Iris pigment epithelial cell (primary cell): ENCODE measurements at regions not wholly inside any gene's neighbourhood (a gene's known extent, or its start where the extent isn't known, plus 50 kb on each side); places are given as distances from the start of the nearest gene placed in this dataset.
A peak's percentile ranks its signal among the peaks of the same experiment; 100 is the strongest.
"Not testable (repeated sequence)": the region's sequence is repeated elsewhere in the genome, so short reads cannot be mapped to it uniquely, and the experiment has no call there.

ENCODE experiments used
- DNase-seq: peaks from one replicate; pipeline ENCODE4 v3.0.0-alpha.2; 2011; ENCODE audit warnings: low read depth

DNA sequence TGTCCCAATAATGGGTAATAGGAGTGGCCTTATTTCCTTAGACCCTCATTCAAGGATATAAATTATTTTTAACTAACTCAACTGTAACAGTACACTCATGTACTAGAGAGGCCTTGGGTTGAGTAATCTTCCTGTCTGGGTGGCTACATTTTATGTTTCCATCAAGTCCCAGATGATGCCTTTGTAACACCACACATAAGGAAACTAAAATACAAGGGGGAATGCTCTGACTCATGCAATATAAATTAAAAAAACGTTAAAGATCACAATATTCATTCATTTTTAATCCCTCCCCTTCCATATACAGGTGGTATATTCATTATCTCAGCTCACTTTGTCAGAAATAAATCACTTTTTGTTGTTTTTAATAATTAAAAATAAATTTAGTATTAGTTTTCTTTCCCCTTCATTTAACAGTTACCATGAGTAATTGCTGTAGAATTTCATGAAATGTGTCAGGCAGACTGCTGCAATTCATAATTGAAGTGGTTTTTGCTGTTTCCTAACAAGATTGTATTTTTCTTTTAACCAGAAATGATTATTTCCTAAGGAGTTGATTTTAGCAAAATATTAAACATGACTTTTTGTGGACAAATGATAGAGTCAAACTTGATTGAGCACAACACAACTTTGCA lies 1403.6 kb downstream of the SUCLG1 start:
- DNase-seq = peak; percentile 93

DNA sequence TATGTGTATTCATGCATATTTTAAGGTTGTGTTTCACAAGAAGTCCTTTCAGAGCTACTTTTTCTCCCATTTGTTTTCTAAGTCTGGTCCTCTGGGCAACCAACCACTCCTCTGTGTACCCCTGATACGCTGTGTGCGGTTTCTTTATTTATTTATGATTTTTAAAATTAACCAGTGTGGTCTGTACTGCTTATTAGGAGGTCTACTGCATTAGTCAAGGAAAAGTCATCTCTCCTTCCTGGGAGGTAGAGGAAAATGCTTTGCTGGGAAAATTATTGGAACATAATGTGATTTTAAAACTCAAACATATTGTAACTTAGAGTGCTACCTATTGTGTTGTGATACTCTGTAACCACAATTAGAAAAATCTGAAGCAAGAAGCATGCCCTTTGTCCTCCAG lies 1404.3 kb downstream of the SUCLG1 start:
- DNase-seq = peak; percentile 51

DNA sequence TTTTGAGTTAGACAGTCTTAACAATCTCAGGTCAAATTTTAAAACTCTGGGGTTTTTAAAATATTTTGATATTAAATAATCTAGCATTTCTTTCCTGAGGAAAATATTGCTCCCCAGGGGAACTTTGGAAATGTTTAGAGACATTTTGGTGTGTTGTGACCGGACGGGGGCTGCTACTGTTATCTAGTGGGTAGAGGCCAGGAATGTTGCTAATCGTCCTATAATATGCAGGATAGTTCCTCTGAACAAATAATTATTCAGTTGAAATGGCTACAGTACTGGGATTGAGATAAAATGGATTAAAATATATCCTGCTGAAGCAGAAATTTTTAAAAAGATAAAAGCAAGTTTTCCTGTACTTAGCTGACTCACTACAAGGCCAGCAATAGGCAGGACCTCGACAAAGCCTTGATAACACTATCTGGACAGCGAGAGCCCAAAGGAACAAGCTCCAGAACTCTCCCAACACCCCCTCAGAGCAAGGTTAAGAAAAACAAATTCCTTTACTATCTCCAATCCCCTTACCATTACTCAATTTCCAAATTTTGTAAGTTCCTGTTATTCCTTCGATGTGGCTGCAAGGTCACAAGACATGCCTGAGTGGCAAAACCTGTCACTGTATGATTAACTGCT lies 1407.4 kb downstream of the SUCLG1 start:
- peak; percentile 22 for DNase-seq

DNA sequence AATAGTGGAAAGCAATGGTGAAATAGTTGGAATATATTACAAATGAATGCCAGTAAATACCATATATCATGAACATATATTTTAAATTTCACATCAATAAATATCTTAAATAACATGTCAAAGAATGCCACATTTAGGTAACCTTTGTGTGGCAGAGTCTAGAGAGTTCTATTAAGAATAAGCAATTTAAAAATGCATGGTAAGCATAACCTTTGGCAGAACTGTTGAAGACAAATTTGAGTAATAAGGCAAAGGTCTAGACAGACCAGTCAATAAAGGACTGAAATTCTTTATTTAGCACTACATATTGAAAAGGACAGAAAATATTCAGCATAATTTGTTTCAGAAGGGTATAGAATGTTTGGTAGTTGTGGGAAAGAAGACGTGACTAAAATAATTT lies 1417.0 kb downstream of the SUCLG1 start:
- DNase-seq = no peak

DNA sequence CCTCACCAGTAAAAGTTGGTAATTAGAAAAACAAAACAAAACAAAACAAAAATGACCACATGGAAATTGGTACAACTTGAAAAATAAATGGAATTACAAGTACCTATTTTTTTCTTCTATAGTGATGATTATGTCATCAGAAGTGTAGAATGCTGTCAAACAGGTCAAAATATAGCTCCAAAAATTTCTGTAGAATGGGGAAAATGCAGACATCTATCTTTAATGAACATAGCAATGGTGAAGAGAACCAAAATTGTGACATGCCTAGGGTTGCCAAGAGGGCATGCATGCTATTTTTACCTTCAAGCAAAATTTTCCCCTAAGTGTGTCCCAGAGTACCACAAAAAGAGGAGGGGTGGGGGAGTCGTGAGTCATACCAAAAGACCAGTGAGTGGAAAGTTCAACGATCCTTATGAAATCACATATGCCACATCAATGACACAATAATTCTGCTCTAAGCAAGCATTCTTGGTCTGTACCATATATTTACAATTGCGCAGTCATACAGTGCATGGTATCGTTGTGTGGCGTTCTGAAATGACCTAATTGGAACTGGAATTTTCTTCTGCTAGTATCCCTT lies 1436.4 kb downstream of the SUCLG1 start:
- DNase-seq = peak; percentile 31

DNA sequence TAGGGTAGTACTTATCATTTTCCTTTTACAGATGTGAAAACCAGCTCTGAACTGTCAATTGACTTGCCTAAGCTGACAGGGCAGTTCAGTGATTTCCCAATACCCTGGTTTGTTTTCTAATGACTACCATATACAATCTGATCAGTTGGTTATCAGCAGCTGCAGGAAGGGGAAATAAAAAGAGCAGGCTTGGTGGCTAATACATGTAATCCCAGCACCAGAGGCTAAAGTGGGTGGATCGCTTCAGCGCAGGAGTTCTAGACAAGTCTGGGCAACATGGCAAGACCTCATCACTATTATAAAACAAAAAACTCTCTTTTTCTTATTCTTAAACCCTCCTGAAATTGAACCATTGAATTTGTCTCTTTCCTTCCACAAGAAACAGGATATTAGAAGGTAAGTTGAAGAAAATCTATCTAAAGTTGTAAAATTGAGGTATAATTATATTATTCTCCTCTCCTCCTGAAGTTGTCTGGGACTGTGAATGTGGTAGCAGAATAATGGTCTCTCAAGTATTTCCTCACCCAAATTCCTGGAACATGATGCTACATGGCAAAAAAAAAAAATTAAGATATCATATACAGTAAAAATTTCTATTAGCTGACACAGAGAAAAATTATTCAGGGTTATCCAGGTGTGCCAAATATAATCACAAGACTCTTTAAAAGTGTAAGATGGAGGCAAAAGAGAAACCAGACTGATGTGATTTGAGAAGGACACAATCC lies 1441.6 kb downstream of the SUCLG1 start:
- DNase-seq = peak; percentile 15

DNA sequence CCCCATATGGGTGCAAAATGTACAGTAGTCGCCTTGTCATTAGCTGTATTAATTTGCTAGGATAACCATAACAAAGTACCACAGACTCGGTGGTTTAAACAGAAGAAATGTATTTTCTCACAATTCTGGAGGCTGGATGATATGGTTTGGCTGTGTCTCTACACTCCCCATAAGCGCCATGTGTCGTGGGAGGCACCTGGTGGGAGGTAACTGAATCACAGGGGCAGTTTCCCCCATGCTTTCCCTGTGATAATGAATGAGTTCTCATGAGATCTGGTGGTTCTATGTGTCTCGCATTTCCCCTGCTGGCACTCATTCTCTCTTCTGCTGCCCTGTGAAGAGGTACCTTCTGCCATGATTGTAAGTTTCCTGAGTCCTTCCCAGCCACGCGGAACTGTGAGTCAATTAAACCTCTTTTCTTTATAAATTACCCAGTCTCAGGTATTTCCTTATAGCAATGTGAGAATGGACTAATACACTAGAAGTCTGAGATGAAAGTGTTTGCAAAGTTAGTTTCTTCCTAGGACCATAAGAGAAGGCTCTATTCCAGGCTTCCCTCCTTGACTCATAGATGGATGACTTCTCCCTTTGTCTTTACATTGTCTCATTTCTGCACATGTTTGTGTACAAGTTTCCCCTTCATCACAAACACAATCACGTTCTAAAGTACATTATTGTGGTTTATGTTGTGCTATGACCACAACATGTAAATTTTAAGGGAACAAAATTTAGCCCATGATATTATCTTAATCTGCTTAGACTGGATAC lies 1442.6 kb downstream of the SUCLG1 start:
- no peak for DNase-seq

DNA sequence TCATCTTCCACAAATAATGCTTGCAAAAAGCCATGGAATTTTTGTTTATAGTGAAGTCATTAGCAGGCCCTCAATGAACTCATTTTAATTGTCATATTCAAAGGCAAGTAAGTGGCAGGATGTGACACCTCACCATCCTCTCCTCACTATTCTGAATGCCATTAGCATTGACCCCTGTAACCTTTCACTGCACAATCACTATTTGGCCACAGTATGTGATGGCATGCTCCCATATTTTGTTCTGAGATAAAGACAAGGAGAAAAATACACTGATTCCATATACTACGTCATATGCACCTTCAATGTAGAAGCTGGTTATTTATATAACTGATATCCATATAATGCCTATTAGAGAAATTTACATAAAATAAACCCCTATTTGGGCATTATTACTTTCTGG lies 1443.2 kb downstream of the SUCLG1 start:
- no peak for DNase-seq

DNA sequence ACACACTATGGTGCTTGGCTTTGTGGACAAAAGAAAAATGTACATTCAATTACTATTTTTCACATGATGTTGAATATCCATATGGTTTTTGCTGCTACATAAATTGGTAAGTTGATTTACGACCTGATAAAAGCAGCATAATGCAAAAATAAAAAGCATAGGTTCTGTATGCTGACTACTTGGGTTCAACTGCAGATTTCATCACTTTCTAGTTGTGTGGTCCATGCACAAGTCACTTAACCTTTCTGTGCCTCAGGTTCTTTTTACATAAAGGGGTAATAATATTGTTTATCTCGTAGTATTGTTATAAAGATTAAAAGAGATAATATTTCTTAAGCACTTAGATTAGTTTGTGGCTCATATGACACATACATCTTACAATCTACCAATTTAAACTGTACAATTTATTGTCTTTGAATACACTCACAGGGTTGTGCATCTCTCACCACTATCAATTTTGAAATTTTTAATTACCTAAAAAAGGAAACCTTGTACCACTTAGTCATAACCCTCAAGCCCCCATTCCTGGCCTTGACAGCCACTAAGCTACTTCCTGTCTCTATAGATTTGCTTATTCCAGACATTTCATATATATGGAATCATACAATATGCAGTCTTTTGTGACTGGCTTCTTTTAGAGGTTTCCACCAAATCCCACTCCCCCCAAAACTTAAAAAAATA lies 1443.9 kb downstream of the SUCLG1 start:
- DNase-seq = no peak

DNA sequence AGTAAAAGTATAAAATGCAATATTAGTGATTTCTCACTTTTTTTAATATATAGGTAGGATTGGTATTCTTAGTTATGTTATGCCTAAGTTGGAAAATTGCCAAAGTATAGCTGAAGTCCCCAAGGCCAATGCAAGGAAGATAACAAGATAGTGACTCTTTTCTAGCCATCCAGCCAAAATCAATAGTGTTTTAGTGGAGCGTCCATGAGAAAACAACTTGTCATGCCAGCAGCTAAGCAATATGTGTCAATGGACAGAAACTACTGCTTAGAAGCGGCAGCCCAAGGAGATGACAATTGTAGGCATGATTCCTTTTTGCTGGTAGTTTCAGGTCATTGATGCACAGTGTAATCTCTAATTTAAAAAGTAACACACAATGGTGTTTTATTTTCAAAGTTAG lies 1444.6 kb downstream of the SUCLG1 start:
- no peak for DNase-seq

DNA sequence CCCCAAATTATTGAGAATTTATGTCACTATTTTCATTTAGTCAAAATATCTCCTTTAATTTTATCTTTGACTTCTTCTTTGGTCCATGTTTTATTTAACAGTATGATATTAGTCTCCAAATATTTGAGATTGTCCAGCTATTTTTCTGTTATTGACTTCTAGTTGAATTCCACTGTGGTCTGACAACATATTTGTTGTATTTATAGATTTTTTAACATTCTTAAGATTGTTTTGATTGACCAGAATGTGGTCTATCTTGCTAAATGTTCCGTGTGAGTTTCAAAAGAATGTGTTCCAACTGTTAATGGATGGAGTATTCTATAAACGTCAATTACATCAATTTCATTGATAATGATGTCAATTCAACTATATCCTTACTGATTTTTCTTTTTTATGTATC lies 1452.1 kb downstream of the SUCLG1 start:
- DNase-seq = peak; percentile 57

DNA sequence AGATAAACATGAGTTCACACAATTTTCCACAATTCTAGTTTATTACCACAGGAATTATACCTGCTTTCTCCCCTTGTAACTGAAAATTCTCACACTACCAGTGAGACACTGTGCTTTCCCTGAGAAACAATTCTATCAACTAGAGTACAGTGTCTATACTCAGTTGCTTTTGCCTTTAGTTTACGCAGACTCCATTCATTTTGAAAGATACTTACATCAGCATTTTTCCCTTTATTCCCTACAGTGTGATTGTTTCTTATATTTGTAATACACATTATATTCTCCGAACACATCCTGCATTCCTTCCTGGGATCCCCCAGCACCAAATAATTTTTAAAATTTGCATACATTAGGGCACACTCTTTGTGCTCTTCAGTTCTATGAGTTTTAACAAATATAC lies 1455.5 kb downstream of the SUCLG1 start:
- DNase-seq = no peak

DNA sequence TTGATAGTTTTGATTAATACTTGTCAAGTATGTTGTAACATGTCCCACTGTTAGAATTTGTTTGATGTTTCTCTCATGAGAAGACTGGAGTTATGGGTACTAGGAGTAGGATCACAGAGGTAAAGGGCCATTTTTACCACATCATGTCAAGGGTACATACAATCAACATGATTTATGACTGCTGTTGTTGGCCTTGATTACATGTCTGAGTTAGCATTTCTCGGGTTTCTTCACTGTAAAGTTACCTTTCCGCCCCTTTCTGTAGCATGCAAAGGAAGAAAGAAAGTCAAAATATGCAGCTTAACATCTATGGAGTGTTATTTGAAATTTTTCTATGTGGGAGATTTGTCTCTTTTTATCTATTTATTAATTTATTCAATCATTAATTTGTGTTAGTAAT lies 1456.4 kb downstream of the SUCLG1 start:
- DNase-seq = no peak

DNA sequence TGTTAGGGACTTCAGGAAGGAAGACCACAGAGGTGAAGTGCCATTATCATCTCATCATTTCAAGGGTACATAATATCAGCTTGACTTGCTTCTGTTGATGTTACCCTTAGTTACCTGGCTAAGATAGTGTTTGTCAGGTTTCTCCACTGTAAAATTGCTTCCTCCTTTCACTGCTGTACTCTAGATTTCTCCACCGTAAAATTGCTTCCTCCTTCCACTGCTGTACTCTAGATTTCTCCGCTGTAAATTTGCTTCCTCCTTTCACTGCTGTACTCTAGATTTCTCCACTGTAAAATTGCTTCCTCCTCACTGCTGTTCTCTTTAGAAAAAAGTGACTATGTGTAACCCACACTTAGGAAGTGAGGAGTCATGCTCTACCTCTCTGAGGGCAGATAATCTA lies 1460.3 kb downstream of the SUCLG1 start:
- DNase-seq = no peak

DNA sequence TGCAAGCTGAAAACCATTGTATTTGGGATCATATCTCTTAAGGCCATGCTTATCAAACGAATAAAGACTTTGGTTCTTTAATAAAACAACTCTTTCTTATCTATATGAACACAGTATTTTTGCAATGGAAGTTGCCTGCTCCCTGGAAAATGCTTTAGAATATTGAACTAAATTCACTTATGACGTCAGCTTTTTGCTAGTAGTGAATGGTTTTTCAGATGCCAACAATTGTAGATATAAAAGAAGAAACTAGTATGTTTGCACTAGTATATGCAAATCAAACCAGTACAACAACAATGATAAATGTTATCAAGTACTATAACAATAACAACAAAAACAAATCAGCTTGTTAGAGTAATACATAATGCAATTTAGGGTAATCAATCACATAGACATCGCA lies 1462.9 kb downstream of the SUCLG1 start:
- DNase-seq = no peak

DNA sequence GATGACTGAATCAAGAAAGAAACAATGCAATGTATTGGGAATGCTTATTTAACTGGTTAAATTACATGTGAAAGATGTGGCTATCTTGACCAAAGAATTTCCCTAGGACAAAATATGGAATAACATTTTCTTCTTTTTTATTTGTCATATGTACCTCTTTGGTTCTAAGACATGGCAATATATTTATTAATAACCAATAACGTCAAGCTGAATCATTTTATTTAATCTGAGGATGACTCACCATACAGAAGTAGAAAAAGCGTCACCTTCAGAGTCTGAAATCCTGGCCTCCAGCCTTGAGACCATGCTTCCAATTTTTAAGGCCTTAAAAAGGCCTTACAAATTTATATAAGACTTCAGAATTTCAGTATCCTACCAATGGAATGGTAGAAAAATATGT lies 1464.9 kb downstream of the SUCLG1 start:
- no peak for DNase-seq

DNA sequence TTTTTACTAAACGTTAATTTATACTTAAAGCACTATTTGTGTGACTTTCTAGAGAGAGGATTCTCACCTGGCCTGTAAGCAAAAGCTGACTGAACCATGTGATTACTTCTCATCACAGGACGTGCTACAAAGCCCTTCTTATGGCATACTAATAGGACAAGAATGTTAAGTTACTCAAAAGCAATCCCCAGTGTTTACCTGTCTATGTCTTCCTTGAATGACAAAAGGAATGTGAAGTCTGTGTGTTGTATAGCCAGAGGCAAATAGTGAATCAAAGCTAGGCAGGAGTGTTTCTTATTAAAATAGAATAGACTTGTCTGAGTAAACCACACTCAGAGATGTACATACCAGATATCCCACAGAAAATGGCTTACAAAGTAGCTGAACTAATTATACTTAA lies 1465.5 kb downstream of the SUCLG1 start:
- DNase-seq = peak; percentile 15

DNA sequence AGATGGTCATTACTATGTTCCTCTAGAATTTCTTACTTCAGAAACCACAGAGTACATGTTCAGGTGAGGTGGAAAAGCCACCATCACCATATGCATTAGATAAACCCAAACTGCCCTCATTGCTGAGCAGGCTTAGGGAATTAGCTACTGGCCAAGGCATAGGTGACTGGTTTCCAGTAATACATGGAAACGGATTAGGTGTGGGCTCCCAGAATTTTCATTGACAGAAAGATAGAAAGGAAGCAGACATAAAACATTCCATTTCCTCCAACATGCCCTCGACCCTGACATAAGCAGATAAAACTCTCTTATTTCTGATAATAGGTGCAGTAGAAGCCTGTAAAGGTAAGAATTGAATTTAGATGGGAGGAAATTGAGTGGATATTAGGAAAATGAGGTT lies 1466.1 kb downstream of the SUCLG1 start:
- no peak for DNase-seq

DNA sequence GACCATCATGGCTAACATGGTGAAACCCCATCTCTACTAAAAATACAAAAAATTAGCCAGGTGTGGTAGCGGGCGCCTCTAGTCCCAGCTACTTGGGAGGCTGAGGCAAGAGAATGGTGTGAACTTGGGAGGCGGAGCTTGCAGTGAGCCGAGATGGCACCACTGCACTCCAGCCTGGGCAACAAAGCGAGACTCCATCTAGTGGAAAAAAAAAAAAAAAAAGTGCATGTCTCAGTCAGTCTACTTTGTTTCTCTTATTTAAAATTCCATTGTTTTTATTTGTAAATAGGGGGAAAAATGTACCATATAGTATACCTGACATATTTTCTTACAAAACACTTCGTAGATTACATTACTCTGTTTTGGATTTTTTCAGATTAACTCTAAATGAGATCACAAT lies 1471.4 kb downstream of the SUCLG1 start:
- DNase-seq = not testable (repeated sequence)

DNA sequence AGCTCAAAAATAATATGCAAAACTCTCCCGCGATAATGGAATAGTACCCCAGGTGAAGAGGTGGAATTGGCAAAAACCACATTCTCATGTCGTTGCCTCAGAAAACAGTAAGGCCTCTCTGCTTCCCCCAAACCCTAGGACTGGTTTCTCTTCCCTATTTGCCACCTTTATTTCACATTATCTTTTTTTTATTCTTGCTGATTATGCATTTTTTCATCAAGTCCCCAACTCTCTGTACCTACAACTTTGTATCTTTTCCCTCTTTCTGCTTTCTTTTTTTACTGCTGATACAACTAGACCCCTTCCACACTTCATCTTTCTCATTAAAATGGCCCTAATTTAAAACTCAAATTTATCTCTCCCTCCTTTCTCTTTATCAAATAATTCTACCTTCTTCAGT lies 1472.2 kb downstream of the SUCLG1 start:
- no peak for DNase-seq

DNA sequence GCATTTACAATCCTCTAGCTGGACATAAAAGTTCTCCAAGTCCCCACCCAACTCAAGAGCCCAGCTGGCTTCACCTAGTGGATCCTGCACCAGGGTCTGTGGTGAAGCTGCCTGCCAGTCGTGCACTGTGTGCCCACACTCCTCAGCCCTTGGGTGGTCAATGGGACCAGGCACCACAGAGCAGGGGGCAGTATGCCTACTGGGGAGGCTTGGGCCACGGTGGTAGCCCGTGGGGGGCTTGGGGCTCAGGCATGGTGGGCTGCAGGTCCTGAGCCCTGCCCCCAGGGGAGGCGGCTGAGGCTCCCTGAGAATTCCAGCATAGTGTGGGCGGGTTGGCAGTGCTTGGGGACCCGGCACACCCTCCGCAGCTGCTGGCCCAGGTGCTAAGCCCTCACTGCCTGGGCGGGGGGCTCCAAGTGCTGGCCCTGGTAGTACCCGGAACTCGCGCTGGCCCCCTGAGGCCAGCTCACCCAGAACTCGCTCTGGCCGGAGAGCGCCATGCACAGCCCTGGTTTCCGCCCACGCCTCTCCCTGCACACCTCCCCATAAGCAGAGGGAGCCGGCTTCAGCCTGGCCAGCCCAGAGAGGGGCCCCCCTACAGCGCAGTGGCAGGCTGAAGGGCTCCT lies 1473.4 kb downstream of the SUCLG1 start:
- no peak for DNase-seq
